ENCODE measurements at regions not wholly inside any gene's neighbourhood (a gene's known extent, or its start where the extent isn't known, plus 50 kb on each side); places are given as distances from the start of the nearest gene placed in this dataset.

GRCh38 chr15:70387081-70387480 is 289.4 kb upstream of the TLE3 start:
- Histone ChIP-seq H3K4me3 (ENCODE audit: low read depth, low read length, poor library complexity, severe bottlenecking) (no peak overlapping the region), H3K4me1 (ENCODE audit: insufficient read depth, low read length, poor library complexity, severe bottlenecking) (peaks cover 18% of the 10 kb centered on the region), H3K27me3 (replicated peaks; ENCODE audit: insufficient read depth, low read depth, low read length, poor library complexity) (no peaks in the 10 kb centered on the region), H3K36me3 (ENCODE audit: insufficient read depth, low read length, poor library complexity, severe bottlenecking) (no peaks in the 10 kb centered on the region), H3K9me3 (ENCODE audit: low read depth, low read length, poor library complexity, severe bottlenecking) (peaks cover under 1% of the 10 kb centered on the region), H3K27ac (ENCODE audit: low read depth, low read length, poor library complexity, severe bottlenecking) (no peak overlapping the region)
- intact Hi-C loops (cut with micrococcal nuclease; ENCODE audit: unreplicated experiment): no loop called here
- DNase-seq (ENCODE audit: low spot score): no peak
- ChIA-PET POLR2A (ENCODE audit: low non-redundant PET) (interaction anchor here (0.9 kb wide), 1 partner anchor 100 kb away, joined by 3 read pairs; no protein-coding TSS in a partner anchor), CTCF (no interaction called here)
- no TSS peak for BruUV-seq (replicated peaks)
- TF ChIP-seq, protein P1, sequence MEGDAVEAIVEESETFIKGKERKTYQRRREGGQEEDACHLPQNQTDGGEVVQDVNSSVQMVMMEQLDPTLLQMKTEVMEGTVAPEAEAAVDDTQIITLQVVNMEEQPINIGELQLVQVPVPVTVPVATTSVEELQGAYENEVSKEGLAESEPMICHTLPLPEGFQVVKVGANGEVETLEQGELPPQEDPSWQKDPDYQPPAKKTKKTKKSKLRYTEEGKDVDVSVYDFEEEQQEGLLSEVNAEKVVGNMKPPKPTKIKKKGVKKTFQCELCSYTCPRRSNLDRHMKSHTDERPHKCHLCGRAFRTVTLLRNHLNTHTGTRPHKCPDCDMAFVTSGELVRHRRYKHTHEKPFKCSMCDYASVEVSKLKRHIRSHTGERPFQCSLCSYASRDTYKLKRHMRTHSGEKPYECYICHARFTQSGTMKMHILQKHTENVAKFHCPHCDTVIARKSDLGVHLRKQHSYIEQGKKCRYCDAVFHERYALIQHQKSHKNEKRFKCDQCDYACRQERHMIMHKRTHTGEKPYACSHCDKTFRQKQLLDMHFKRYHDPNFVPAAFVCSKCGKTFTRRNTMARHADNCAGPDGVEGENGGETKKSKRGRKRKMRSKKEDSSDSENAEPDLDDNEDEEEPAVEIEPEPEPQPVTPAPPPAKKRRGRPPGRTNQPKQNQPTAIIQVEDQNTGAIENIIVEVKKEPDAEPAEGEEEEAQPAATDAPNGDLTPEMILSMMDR (conservative IDR thresholded peaks at IDR 0.05; ENCODE audit: low read depth, low read length): no peak

DNA sequence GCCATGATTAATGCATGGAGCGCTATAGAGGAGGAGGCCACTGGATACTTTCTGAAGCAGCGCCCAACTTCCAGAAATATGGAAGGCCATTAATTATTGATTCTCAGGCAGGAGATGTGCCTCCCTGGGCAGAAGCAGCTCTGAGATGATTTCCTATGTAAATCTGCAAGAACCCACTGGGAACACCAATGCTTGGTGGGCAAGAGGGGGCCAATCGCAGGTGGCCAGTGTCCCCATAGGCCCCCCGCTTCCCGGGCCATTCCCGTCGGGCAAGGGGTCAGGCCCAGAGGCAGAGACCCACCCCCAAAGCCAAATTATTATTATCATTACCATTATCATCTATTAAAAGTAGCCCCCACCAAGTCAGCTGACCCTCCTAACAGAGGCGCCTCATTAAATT is 288.0 kb upstream of the TLE3 start:
- CTCF ChIA-PET: no interaction called here
- TF ChIP-seq, protein P1 (conservative IDR thresholded peaks at IDR 0.05; ENCODE audit: low read depth, low read length): no peak
- TF ChIP-seq EZH2 (IDR thresholded peaks at IDR 0.05; ENCODE audit: borderline replicate concordance, low read depth, low read length, poor library complexity, severe bottlenecking): no peak
- Histone ChIP-seq H3K4me3 (ENCODE audit: low read depth, low read length, poor library complexity, severe bottlenecking) (no peak overlapping the region), H3K36me3 (ENCODE audit: insufficient read depth, low read length, poor library complexity, severe bottlenecking) (no peaks in the 10 kb centered on the region), H3K27ac (ENCODE audit: low read depth, low read length, poor library complexity, severe bottlenecking) (peak overlapping the region; percentile 13), H3K27me3 (replicated peaks; ENCODE audit: insufficient read depth, low read depth, low read length, poor library complexity) (no peaks in the 10 kb centered on the region), H3K9me3 (ENCODE audit: low read depth, low read length, poor library complexity, severe bottlenecking) (peaks cover 5% of the 10 kb centered on the region), H3K4me1 (ENCODE audit: insufficient read depth, low read length, poor library complexity, severe bottlenecking) (peaks cover 18% of the 10 kb centered on the region)
- POLR2A ChIA-PET (ENCODE audit: low non-redundant PET): no interaction called here
- no peak for DNase-seq (ENCODE audit: low spot score)
- no TSS peak for BruUV-seq (replicated peaks)
- intact Hi-C loops (cut with micrococcal nuclease; ENCODE audit: unreplicated experiment): no loop called here

- peaks cover 5% of the 10 kb centered on the region for H3K9me3 ChIP-seq (ENCODE audit: low read depth, low read length, poor library complexity, severe bottlenecking)
- CTCF ChIA-PET: no interaction called here
- POLR2A ChIA-PET (ENCODE audit: low non-redundant PET): no interaction called here
- no peaks in the 10 kb centered on the region for H3K27me3 ChIP-seq (replicated peaks; ENCODE audit: insufficient read depth, low read depth, low read length, poor library complexity)
- intact Hi-C loops (cut with micrococcal nuclease; ENCODE audit: unreplicated experiment): no loop called here
- no TSS peak for BruUV-seq (replicated peaks)
- peaks cover 18% of the 10 kb centered on the region for H3K4me1 ChIP-seq (ENCODE audit: insufficient read depth, low read length, poor library complexity, severe bottlenecking)
- H3K27ac ChIP-seq (ENCODE audit: low read depth, low read length, poor library complexity, severe bottlenecking): no peak overlapping the region
- no peaks in the 10 kb centered on the region for H3K36me3 ChIP-seq (ENCODE audit: insufficient read depth, low read length, poor library complexity, severe bottlenecking)
- H3K4me3 ChIP-seq (ENCODE audit: low read depth, low read length, poor library complexity, severe bottlenecking): no peak overlapping the region
- TF ChIP-seq, protein P1 (conservative IDR thresholded peaks at IDR 0.05; ENCODE audit: low read depth, low read length): no peak
- TF ChIP-seq EZH2 (IDR thresholded peaks at IDR 0.05; ENCODE audit: borderline replicate concordance, low read depth, low read length, poor library complexity, severe bottlenecking): no peak
- no peak for DNase-seq (ENCODE audit: low spot score)
Observed at GRCh38 chr15:70385052-70385451, 287.3 kb upstream of the TLE3 start.

All from A673 (cell line).